NT2/D1 (cell line): ENCODE measurements at regions not wholly inside any gene's neighbourhood (a gene's known extent, or its start where the extent isn't known, plus 50 kb on each side); places are given as distances from the start of the nearest gene placed in this dataset.

Experiments used
- YY1 ChIP-seq: IDR thresholded peaks from 2 replicates; pipeline ENCODE4 v1.6.1; 2011; ENCODE audit not compliant: insufficient read length, insufficient read depth
- ZNF274 ChIP-seq: IDR thresholded peaks from 2 replicates; pipeline ENCODE4 v1.6.1; 2011; ENCODE audit warnings: mild to moderate bottlenecking, low read depth, low read length

DNA sequence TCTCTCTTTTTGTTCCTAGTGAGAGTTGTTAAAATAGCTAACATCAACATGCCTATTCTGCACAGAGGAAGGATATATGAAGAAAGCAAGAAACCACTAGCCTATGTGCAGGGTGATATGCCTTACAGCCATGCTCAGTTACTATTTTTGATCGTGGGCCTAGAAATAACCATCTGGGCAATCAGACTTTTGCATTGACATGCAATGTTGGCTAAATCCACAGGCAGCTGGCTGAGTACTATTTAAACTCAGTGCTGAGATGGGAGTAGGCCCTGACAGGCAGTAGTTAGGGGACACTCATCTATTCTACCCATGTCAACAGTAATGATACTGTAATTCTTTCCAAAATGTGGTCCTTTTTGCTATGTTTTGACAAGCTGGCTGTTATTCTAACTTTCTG lies 89.6 kb downstream of the HDGFL1 start:
- TF ChIP-seq YY1 (no peak), ZNF274 (no peak)
